Lung microvascular endothelial cell (primary cell): ENCODE measurements at regions not wholly inside any gene's neighbourhood (a gene's known extent, or its start where the extent isn't known, plus 50 kb on each side); places are given as distances from the start of the nearest gene placed in this dataset.

Experiments
- DNase-seq, 2 donors: peaks; one replicate each; pipeline versions ENCODE4 v3.0.0 to v3.0.0-alpha.2; 2010; ENCODE audit warnings: low read depth in 2 of 2

DNA sequence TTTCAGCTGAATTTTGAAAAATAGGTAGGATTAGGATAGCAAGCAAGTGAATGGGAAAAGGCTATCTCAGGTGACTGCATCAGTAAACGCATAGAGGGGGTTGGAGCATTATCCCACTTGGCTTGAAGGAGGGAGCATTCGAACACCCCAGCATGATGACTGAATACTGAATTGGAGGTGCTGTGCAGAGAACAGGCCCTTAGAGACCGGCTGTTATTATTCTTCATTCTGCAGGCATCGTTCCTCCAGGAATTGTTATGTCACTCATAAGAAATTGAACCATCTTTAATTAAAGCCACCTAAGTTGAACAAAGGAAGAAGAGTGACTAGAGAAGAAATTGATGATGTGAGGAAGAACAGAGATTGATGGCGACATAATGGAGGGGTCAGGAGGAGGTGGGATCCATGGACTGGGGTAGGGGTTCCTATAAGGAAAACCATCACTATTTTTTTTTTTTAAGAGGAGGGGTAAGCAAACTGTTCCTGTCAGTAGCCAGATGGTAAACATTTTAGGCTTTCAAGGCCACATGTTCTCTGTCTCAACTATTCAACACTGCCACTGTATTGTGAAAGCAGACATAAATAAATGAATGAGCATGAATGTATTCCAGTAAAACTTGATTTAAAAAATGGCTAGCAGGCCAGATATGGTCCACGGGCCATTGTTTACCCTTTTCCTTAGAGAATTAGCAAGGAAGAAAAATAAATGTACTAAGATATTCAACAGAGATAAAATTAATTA is 264.7 kb upstream of the TAC1 start:
- no peak for DNase-seq

GRCh38 chr7:97468493-97468892 is 263.4 kb upstream of the TAC1 start:
- no peak for DNase-seq

DNA sequence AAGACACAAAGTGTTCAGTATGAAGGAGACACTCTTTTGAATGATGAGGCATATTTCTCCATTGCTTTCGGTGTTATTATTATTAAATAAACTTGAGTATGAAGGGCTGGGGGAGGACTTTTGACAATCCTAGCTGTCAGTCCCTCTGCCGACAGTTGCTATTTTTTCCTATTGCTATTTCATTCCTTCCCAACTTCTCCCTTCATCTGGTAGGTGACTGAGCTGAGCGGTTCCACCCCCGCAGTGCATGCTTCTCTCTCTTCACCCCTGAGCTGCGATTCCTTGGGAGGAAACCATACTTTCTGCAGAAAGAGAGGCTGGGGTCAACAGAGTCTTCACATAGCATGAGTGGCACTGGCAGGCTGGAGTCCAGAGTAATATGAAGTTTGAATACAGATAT is 261.2 kb upstream of the TAC1 start:
- no peak for DNase-seq

DNA sequence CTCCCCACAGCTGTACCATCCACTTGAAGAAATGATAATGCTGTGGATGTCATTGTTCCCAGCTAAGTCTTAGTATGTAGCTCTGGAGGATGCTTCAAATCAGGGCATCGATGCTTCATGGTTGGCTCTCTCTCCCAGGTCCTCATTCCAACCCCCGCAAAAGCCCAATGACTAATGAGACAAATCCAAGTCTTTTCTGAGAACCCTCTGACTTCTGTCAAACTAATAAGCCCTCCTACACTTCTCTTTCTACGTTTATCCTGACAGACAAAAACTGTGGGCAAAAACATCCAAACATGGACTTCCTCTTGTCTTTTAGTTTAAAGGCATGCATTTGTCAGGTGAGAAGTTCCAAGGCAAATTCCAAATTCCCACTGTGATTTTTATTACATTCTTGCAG is 260.4 kb upstream of the TAC1 start:
- no peak for DNase-seq

DNA sequence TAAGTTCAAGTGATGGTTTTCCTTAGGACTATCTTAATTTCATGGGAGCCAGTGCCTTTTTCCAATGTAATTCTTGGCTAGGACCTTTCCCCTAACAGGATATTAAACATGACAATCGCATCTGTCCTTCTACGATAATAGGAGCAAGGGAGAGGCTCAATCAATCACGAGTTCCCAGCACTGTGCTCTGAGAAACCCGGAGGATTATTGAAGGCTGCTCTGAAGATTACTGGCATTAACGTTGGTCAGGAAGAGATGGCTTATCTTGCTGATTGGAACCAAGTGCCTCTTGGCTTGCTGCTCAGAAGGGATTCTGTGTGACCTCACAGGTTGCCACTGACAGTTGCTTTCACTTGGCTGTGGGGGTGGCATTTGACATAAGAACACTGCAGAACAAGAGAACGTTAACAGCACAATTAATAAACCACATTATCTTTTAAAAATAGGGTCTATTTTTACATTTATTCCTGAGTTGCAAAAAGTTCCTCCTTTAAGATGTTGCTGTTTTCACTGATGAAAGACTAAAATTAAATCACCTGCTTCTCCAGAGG is 252.1 kb upstream of the TAC1 start:
- DNase-seq: no peak

- DNase-seq: no peak
Observed at GRCh38 chr7:97480772-97481390, 251.0 kb upstream of the TAC1 start.

DNA sequence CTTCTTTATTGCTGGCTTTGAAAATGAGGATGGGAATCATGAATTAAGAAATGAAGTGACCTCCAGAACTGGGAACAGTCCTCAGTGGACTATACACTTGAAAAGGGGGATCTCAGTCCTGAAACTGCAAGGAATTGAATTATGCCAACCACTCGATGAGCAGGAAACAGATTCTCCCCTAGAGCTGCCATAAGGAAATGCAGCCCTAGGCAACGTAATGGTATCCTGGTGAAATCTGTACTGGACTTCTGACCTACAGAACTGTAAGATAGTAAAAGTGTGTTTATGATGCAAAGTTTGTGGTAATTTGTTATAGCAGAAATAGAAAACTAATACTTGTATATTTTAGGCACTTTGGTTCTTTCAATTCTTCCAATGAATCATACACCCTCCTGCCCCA is 236.4 kb upstream of the TAC1 start:
- DNase-seq: no peak

DNA sequence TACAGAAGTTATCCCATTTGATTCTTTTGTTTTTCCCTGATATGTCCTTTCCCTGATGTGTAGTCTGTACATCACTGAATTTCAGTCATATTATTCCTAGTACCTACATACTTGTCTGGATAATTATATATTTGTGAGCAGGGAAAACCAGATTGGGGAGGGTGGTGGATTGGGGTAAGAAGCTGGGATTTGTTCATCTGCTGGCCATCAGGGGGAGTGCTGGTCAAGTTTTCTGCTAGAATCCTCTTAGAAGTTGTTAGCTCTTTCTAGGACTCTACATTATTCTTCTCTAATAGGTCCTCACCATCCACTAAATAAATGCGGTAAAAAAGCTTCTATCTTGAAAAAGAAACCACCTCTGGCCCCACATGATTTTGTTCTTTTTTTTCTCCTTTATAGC is 232.7 kb upstream of the TAC1 start:
- peak in 1 of 2 donors; percentile 3 for DNase-seq

- no peak for DNase-seq
Observed at GRCh38 chr7:97503367-97504094, 228.4 kb upstream of the TAC1 start.

DNA sequence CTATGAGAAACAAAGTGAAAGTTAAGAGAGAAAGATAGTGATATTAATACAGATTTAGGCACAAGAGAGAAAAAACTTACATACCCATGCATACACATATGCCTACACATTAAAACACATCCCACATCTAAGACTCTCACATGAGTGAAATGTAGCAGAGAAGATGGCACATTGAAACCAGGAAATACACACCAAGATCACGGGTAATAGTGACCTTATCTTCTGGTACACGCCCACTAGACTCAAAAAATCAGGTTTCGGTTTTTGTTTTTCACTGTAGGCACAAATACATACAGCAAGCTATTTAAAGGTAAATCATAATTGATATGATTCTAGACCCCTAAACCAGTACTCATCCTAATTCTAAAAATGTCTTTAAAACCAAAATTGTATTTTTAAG is 225.2 kb upstream of the TAC1 start:
- no peak for DNase-seq

DNA sequence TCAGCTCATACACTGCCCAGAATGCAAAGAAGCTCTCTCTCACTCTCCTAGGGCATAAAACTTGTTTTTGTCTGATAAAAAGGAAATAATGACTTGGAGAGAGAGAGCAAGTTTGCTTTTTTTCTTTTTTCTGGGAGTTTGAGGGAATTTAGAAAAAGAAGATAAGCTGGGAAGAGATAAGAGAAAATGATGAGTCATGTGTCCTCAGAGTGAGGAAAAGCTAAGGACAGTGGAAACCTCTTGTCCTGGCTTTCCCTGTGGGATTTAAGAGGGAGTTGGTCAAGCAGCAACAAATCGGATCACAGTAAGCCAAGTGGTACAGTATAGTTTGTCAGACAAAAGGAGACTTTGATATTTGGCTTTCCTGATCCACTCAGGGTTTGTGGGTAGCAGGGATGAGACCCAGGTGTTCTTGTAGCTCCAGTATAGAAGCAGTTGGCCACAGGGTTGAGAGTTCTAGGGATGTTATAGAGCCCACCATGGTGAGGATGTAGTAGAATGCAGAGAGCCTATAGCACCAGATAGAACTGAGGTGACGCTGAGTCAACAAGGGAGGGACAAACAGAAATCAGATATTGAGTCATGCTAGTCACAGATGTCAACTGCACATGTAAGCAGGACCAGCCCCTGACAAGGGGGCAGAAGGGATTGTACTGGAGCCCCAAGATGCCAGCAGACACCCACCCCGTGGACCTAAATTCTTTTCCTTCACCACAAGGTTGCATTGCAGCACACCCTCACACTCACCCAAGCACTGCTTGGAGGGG is 219.3 kb upstream of the TAC1 start:
- DNase-seq: no peak

DNA sequence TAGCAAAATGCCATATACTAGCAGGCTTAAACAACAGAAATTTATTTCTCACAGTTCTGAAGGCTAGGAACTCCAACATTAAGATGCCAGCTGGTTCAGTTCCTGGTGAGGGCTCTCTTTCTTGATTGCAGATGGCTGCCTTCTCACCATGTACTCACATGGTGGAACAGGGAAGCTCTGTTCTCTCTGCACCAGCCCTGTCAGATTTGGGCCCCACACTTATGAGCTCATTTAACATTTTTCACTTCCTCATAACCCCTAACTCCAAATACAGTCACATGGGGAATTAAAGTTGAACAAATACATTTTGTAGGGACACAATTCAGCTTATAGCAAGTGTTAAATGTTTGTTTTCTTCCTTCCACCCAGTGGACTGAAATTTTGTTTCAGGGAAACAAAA is 218.6 kb upstream of the TAC1 start:
- no peak for DNase-seq

- no peak for DNase-seq
Observed at GRCh38 chr7:97541188-97541587, 190.7 kb upstream of the TAC1 start.

- DNase-seq: peak; percentile 2 to 3
Observed at GRCh38 chr7:97555857-97556421, 175.9 kb upstream of the TAC1 start.

DNA sequence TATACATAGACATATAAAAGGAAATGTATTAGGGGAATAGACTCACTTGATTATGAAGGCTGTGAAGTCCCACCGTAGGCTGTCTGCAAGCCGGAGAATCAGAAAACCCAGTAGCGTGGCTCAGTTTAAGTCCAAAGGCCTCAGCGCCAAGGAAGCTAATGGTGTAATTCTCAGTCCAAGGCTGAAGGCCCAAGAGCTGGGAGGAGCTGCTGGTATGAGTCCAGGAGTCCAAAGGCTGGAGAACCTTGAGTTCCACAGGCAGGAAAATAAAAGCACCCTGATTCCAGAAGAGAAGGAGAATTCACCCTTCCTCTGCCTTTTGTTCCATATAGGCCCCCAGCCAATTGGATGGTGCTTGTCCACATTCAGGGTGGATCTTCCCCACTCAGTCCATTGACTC is 166.2 kb upstream of the TAC1 start:
- DNase-seq: no peak

GRCh38 chr7:97573065-97573464 is 158.8 kb upstream of the TAC1 start:
- DNase-seq: no peak

DNA sequence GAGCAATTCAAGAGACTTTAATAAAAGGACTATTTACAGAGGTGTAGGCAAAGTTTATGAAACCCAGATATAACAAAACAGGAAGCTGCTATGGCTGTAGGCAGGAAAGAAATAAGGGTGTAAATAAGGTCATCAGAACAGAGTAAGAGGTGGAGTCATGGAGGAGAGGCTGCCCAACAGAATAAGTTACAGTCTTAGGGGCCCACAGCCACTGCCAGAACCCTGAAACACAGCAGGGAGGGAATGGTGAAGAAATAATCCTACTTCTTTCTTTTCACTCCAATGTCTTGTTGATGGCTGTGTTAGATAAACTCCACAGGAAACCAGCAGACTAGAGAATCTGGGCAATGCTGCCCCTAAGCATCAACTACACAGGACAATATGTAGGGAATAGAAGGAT is 155.8 kb upstream of the TAC1 start:
- no peak for DNase-seq

- no peak for DNase-seq
Observed at GRCh38 chr7:97578225-97578624, 153.7 kb upstream of the TAC1 start.

- no peak for DNase-seq
Observed at GRCh38 chr7:97580205-97580604, 151.7 kb upstream of the TAC1 start.

DNA sequence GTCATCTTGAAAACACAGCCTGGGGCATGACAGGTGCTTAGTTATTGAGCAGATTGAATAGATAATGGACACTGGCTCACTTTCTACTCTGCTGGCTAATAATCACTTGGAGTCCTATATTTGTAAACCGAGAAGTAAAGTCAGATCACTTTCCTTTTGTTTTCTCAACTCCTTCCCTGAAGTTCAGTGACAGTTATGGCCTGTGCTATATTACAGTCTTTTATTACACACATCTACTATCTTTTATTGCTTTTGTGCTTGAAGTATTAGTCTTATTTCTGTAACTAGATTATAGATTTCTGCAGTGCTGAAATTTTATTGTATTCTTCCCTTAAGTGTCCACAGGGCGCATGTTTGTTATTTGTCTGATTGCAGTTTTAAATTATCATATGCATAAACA is 136.4 kb upstream of the TAC1 start:
- no peak for DNase-seq

- no peak for DNase-seq
Observed at GRCh38 chr7:97601931-97602457, 129.9 kb upstream of the TAC1 start.
